PFSK-1 (cell line): ENCODE measurements at regions not wholly inside any gene's neighbourhood (a gene's known extent, or its start where the extent isn't known, plus 50 kb on each side); places are given as distances from the start of the nearest gene placed in this dataset.
A peak's percentile ranks its signal among the peaks of the same experiment; 100 is the strongest.

Experiments
- FOXP2 ChIP-seq: optimal IDR thresholded peaks from 2 replicates; pipeline ENCODE3; 2011; ENCODE audit warnings: borderline replicate concordance, control low read depth, inconsistent platforms; ENCODE audit not compliant: insufficient read depth; ENCODE audit errors: extremely low read length, extremely low read depth
- POLR2AphosphoS5 ChIP-seq: IDR thresholded peaks from 2 replicates; pipeline ENCODE4 v1.6.1; 2012; ENCODE audit warnings: low read depth, mild to moderate bottlenecking, control low read depth, low read length, moderate library complexity
- SIN3A ChIP-seq: IDR thresholded peaks from 2 replicates; pipeline ENCODE4 v1.6.1; 2012; ENCODE audit warnings: mild to moderate bottlenecking, low read length, moderate library complexity, borderline replicate concordance; ENCODE audit not compliant: insufficient read depth
- TAF1 ChIP-seq: IDR thresholded peaks from 2 replicates; pipeline ENCODE4 v1.6.1; 2012; ENCODE audit warnings: low read length, control low read depth, borderline replicate concordance; ENCODE audit not compliant: insufficient read depth
- TF ChIP-seq, protein P1 (sequence below), 2 experiments: IDR thresholded peaks; 2 replicates each; pipeline versions ENCODE4 v1.6.1 to v1.8.0; 2011 to 2012; ENCODE audit warnings: low read depth in 2 of 2, low read length in 2 of 2, control low read depth in 1 of 2, inconsistent platforms in 1 of 2, mild to moderate bottlenecking in 1 of 2, moderate library complexity in 1 of 2; ENCODE audit not compliant: insufficient read depth in 1 of 2

DNA sequence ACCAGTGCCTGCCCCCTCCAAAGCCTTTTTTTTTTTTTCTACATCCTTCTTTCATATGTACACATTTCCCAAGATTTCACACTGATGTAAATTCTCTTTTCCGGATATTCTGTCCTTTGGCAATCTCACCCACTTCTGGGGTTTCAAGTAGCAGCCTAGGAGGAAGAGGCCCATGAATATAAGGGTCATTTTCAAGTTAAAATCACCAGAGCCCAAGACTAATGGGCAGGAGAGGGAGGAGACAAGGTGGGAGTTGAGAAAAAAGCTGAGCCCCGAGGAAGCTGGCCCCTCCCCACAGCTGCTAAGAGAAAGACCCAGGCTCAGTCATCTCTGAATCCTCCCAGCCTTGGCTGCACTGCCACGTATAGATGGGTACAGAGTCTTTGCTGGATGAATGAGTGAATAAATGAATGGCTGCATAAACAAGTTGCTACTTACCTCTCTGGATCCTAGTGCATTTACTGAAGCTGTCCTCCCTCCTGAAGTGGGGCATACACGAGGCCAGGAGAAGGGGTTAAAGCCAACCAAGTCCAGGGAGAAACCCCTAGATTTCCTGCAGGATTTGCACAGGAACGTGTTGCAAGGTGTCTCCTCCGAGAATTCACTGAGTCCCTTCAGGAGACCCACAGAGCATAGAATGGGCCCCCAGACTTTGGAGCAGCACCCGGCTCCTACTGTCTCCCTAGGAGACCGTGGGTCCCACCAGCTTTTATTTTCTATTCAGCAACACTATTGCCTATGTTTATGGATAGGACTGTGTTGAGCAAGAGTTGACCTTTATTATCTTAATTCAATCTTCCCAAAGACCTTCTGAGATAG, 100.8 kb upstream of the LIPC start:
- TF ChIP-seq POLR2AphosphoS5 (no peak), SIN3A (no peak), FOXP2 (no peak), TAF1 (no peak)
- TF ChIP-seq, protein P1, sequence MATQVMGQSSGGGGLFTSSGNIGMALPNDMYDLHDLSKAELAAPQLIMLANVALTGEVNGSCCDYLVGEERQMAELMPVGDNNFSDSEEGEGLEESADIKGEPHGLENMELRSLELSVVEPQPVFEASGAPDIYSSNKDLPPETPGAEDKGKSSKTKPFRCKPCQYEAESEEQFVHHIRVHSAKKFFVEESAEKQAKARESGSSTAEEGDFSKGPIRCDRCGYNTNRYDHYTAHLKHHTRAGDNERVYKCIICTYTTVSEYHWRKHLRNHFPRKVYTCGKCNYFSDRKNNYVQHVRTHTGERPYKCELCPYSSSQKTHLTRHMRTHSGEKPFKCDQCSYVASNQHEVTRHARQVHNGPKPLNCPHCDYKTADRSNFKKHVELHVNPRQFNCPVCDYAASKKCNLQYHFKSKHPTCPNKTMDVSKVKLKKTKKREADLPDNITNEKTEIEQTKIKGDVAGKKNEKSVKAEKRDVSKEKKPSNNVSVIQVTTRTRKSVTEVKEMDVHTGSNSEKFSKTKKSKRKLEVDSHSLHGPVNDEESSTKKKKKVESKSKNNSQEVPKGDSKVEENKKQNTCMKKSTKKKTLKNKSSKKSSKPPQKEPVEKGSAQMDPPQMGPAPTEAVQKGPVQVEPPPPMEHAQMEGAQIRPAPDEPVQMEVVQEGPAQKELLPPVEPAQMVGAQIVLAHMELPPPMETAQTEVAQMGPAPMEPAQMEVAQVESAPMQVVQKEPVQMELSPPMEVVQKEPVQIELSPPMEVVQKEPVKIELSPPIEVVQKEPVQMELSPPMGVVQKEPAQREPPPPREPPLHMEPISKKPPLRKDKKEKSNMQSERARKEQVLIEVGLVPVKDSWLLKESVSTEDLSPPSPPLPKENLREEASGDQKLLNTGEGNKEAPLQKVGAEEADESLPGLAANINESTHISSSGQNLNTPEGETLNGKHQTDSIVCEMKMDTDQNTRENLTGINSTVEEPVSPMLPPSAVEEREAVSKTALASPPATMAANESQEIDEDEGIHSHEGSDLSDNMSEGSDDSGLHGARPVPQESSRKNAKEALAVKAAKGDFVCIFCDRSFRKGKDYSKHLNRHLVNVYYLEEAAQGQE (IDR thresholded peaks at IDR 0.05; ENCODE audit: insufficient read depth in 1 of 2, low read depth in 2 of 2, low read length in 2 of 2) = no peak

DNA sequence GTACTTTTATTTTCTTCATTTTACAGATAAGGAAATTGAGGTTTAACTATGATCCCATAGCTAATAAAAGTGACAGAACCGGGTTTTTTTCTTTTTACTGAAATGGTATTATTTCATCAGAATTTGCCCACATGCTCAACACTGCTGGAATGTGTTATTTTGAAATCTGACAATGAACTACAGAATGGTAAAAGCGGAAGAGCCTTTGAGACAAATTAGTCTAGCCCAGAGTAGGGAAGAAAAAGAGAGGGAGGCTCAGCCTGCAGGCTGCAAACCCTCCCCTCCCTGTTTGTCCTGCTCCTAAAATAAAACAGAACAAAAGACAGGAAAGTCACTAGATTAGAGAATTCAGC, 100.3 kb upstream of the LIPC start:
- TF ChIP-seq POLR2AphosphoS5 = no peak
- TF ChIP-seq, protein P1 (IDR thresholded peaks at IDR 0.05; ENCODE audit: insufficient read depth in 1 of 2, low read depth in 2 of 2, low read length in 2 of 2) = no peak

- TF ChIP-seq, protein P1 (IDR thresholded peaks at IDR 0.05; ENCODE audit: insufficient read depth in 1 of 2, low read depth in 2 of 2, low read length in 2 of 2) = peak; percentile 23 to 60; a peak in 2 of 4 replicates
- TF ChIP-seq FOXP2 (peak; percentile 93), POLR2AphosphoS5 (peak; percentile 30), TAF1 (no peak), SIN3A (peak; percentile 73; the same call in 1 of the 2 replicates)
These were observed 99.7 kb upstream of the LIPC start for GRCh38 chr15:58331913-58332675.

DNA sequence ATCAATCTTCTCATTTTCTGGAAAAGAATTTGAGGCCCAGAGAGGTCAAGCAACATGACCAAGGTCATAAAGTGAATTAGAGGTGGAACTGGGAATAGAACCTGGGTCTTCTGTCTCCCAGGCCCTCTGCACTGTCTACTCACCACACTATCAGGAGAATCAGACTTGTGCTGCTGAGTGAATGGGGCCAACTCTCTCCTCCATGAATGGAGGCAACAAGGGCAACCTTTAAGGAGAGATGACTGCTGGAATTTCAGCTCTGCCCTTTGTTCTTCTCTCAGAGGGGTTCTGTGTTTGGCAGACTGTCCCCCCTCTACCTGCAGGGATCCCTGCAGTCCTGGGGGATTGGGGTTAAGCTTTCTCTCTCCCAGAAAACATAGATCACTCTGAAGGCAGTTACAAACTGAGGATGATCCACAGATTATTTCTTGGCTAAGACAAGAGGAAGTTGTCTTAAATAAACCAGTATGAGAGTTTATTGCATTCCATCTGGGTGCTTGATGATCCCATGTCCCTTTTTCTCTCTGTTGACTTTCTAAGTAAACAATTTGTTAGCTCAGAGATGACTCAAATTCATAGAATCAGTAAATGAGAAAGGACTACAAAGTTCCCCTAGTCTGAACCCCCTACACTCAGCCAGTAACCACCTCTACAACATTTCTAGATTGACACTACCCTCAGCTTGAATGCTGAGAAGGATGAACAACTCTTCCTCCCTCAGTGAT, 99.0 kb upstream of the LIPC start:
- TF ChIP-seq SIN3A (no peak), POLR2AphosphoS5 (no peak), TAF1 (no peak), FOXP2 (no peak)
- TF ChIP-seq, protein P1 (IDR thresholded peaks at IDR 0.05; ENCODE audit: insufficient read depth in 1 of 2, low read depth in 2 of 2, low read length in 2 of 2) = no peak
